ENCODE measurements at regions not wholly inside any gene's neighbourhood (a gene's known extent, or its start where the extent isn't known, plus 50 kb on each side); places are given as distances from the start of the nearest gene placed in this dataset.
A peak's percentile ranks its signal among the peaks of the same experiment; 100 is the strongest.
"Not testable (repeated sequence)": the region's sequence is repeated elsewhere in the genome, so short reads cannot be mapped to it uniquely, and the experiment has no call there.

DNA sequence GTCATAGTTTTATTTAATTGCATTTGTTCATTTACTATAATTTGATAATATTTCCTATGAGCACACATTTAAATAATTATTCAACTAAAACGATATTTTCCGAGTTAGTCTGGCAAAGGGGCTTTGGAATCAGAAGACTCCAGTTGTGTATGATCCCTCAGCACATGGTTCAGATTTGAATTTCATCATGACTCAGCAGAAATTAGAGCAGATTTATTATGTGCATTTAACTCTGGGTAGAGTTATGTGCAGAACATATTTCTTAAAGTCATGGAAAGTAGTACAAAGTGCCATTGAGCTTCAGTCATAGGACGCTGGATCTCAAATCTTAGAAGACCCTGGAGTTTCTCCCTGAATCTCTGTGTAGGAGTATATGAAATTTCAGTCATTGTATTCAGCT lies 106.7 kb downstream of the ADCYAP1 start:
- H3K4me1 ChIP-seq: peaks cover 26% of the 10 kb centered on the region
- no peaks in the 10 kb centered on the region for H3K36me3 ChIP-seq (replicated peaks)
- in situ Hi-C loops (cut with MboI; ENCODE audit: low sequenced_read_pairs): no loop called here
- DNase-seq (ENCODE audit: low spot score in 2 of 2): no peak
- H3K4me3 ChIP-seq: no peak overlapping the region
- no peaks in the 10 kb centered on the region for H3K27me3 ChIP-seq (ENCODE audit: low read depth)
- no peaks in the 10 kb centered on the region for H3K9me3 ChIP-seq

DNA sequence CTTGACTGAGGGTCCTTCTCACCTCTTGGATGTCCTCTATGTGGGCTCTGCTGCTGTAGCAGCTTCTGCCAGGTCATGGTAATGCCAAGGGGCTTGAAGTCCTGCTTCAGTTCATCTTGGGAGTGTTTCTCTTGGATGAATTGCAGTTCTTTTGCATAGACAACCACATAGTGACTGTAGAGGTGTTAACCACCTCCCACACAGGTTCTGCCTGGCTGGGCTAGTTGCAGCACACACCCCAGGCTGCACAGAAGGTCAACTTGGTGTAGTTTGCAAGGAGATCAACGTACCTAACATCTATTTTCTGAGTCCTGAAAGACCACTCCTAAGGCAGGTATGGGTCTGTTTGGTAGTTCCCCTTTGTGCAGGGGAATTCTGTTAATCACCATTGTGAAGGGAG lies 108.1 kb downstream of the ADCYAP1 start:
- Histone ChIP-seq H3K36me3 (replicated peaks) (no peaks in the 10 kb centered on the region), H3K4me3 (no peak overlapping the region), H3K4me1 (peaks cover 40% of the 10 kb centered on the region), H3K9me3 (no peaks in the 10 kb centered on the region), H3K27me3 (ENCODE audit: low read depth) (no peaks in the 10 kb centered on the region)
- in situ Hi-C loops (cut with MboI; ENCODE audit: low sequenced_read_pairs): no loop called here
- DNase-seq (ENCODE audit: low spot score in 2 of 2): no peak

DNA sequence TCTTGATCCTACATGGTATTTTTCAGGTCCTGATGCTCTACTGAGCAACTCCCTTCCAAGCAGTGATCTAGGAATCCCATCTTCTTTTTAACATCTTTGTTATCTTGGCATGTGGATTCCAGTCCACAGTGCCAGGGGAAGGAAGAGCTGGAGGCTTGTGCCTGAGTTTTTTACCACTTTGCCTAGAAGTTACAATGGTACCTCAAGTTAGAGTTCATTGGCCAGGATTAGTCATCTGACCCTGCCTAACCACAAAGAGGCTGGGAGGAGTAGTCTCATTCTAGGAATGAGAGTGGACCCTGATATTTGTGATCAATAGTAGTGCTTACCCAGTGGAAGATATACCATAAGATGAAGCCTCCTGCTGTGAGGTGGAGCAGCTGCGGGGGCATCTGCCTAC lies 109.3 kb downstream of the ADCYAP1 start:
- in situ Hi-C loops (cut with MboI; ENCODE audit: low sequenced_read_pairs): no loop called here
- Histone ChIP-seq H3K4me3 (no peak overlapping the region), H3K9me3 (no peaks in the 10 kb centered on the region), H3K4me1 (peaks cover 52% of the 10 kb centered on the region), H3K27me3 (ENCODE audit: low read depth) (no peaks in the 10 kb centered on the region), H3K36me3 (replicated peaks) (no peaks in the 10 kb centered on the region)
- DNase-seq (ENCODE audit: low spot score in 2 of 2): no peak

DNA sequence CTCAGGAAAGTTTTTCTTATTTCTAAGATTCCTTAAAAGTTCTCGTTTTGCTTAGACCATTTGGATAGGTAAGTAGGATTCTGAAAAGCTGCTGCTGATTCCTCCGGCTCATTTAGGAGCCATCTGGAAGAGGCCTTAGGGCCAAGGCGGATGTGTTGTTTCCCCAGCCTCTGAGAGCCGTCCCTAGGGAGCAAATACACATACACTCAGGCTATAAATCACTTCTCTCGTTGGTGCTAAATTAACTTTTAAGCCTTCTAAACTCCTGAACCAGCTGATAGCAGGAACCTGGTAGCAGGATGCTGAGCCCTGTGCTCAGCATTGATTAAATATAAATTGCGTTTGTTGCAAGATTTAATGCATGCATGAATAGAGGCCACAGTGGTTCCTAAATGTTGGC lies 109.8 kb downstream of the ADCYAP1 start:
- peaks cover 53% of the 10 kb centered on the region for H3K4me1 ChIP-seq
- no peaks in the 10 kb centered on the region for H3K36me3 ChIP-seq (replicated peaks)
- in situ Hi-C loops (cut with MboI; ENCODE audit: low sequenced_read_pairs): no loop called here
- H3K4me3 ChIP-seq: no peak overlapping the region
- no peaks in the 10 kb centered on the region for H3K27me3 ChIP-seq (ENCODE audit: low read depth)
- H3K9me3 ChIP-seq: no peaks in the 10 kb centered on the region
- DNase-seq (ENCODE audit: low spot score in 2 of 2): peak; percentile 36

DNA sequence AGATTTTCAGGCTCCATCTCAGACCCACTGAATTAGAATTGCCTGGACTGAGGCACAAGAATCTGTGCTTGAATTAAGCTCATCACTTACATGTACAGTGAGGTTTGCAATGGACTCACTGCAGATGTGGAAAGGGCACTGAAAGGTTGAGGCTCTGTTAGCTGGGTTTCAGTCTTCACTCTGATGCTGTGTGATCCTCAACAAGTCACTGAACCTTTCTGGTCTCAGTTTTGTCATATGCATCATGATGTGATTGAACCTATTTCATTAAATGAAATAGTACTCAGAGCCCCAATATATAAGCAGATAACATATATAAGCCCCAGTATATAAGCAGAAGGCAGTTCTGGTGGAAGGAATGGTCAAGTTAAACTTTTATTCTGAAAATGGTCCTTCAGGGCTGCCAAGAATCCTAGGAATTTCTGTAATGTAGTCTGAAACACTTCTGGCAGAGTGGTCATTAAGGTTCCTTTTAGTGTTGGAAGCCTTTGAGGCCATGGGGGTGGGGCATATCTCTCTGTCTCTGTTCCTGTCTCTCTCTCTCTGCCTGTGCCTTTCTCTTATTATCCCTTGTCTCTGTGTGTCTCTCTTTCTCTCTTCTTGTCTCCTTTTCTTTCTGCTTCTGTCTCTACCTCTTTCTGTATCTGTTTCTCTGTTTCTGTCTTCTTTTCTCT lies 110.4 kb downstream of the ADCYAP1 start:
- Histone ChIP-seq H3K27me3 (ENCODE audit: low read depth) (no peaks in the 10 kb centered on the region), H3K36me3 (replicated peaks) (no peaks in the 10 kb centered on the region), H3K9me3 (no peaks in the 10 kb centered on the region), H3K4me1 (peaks cover 53% of the 10 kb centered on the region), H3K4me3 (no peak overlapping the region)
- peak; percentile 51 to 62 for DNase-seq (ENCODE audit: low spot score in 2 of 2)
- in situ Hi-C loops (cut with MboI; ENCODE audit: low sequenced_read_pairs): no loop called here

DNA sequence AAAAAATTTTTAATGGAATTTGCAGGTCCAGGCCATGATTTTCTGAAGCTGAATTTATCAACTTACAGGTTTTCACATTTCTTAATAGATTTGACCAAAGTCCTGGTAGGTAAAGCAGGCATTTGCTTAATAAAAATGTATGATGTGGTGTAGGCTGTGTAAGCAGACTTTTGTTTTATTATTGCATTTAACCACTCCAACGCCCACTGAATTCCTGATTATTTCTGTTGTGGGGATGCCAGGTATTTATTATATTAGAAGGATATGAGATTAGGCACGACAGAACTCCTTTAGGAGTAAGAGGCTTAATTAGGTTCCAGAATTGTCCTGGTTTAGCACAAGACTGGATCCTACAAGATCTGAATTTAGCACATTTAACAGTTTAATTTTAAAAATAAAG lies 111.1 kb downstream of the ADCYAP1 start:
- Histone ChIP-seq H3K4me1 (peaks cover 53% of the 10 kb centered on the region), H3K36me3 (replicated peaks) (no peaks in the 10 kb centered on the region), H3K4me3 (no peak overlapping the region), H3K27me3 (ENCODE audit: low read depth) (no peaks in the 10 kb centered on the region), H3K9me3 (no peaks in the 10 kb centered on the region)
- in situ Hi-C loops (cut with MboI; ENCODE audit: low sequenced_read_pairs): no loop called here
- no peak for DNase-seq (ENCODE audit: low spot score in 2 of 2)

DNA sequence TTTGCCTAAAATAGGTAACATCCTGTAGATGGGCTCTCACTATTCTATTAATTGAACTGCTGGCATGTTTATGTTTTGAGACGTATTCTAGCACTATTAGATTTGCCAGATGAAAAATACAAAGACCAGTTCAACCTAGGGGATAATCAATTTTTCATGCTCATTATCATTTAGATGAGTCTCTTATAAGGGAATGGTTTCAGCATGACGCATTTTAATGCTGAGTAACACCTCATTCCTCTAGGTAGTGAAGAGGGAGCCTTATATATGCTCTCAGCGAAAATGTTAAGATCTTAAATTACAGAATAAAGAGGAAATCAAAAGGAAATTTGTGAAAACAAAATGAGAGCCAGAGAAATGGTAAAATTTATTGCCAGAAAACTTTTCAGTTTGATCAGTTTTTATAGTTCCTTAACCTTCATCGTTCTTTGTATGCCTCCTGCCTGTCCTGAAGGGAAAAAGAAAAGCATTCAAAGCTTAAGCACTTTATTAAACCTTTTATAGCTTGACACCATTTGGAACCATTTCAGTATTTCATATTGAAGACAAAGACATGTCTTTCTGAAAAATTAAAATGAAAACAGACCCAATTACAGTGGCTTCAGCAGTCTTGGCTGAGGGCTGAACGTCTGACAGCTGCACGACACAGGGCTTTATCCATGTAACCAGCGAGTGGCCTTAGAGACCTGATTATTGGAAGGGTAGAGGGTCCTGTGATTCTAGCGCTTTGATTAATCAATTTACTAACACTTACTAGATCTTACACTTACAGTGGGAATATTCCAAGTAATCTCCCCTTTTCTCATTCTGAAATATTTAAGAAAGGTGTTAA lies 112.8 kb downstream of the ADCYAP1 start:
- Histone ChIP-seq H3K4me1 (peaks cover 51% of the 10 kb centered on the region), H3K27me3 (ENCODE audit: low read depth) (no peaks in the 10 kb centered on the region), H3K9me3 (no peaks in the 10 kb centered on the region), H3K36me3 (replicated peaks) (no peaks in the 10 kb centered on the region), H3K4me3 (no peak overlapping the region)
- DNase-seq (ENCODE audit: low spot score in 2 of 2): peak; percentile 46 to 76
- in situ Hi-C loops (cut with MboI; ENCODE audit: low sequenced_read_pairs): no loop called here

DNA sequence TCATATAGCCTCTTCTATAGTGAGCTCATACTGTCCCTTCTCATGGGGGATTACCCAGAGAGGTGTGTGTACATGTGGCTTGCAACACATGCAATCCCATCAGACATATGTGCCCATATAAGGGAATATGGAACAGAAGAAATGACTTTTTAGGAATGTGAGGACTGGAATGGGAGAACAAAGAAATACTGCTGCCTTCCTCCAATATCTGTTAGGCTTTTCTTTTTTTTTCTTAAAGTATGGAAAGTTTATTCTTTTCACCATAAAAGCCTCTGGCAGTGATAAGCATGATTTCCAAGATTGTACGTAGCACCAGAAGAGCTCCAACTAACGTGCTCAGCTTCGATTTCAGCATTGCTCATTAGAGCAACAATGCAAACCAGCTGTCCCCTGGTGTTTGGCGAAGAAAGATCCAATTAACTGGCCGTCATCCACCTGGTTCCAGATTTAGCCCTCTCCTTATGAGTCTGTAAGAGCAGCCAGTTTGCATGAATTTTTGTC lies 113.6 kb downstream of the ADCYAP1 start:
- H3K9me3 ChIP-seq: no peaks in the 10 kb centered on the region
- DNase-seq (ENCODE audit: low spot score in 2 of 2): peak; percentile 46 to 78
- no peaks in the 10 kb centered on the region for H3K36me3 ChIP-seq (replicated peaks)
- in situ Hi-C loops (cut with MboI; ENCODE audit: low sequenced_read_pairs): no loop called here
- H3K27me3 ChIP-seq (ENCODE audit: low read depth): no peaks in the 10 kb centered on the region
- no peak overlapping the region for H3K4me3 ChIP-seq
- peaks cover 58% of the 10 kb centered on the region for H3K4me1 ChIP-seq

DNA sequence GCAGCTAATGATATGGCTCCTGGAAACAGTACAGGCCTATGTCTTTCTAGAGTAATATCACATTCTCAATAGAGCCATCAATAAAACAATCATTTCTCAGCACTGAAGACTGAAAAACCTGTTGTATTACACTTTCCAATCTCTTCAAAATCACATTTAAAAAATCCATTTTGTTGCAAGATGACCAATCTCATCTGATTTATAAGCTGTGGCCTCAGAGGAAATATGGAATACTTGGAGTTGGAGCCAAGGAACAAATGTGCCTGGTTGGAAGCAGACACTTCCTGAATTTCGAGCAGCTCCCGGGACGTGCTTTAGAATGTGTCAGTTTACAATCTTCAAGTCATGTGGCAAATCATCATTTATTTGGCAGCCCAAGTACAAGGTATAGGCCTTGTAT lies 114.5 kb downstream of the ADCYAP1 start:
- in situ Hi-C loops (cut with MboI; ENCODE audit: low sequenced_read_pairs): no loop called here
- Histone ChIP-seq H3K4me1 (peaks cover 55% of the 10 kb centered on the region), H3K36me3 (replicated peaks) (no peaks in the 10 kb centered on the region), H3K4me3 (no peak overlapping the region), H3K27me3 (ENCODE audit: low read depth) (no peaks in the 10 kb centered on the region), H3K9me3 (no peaks in the 10 kb centered on the region)
- no peak for DNase-seq (ENCODE audit: low spot score in 2 of 2)

DNA sequence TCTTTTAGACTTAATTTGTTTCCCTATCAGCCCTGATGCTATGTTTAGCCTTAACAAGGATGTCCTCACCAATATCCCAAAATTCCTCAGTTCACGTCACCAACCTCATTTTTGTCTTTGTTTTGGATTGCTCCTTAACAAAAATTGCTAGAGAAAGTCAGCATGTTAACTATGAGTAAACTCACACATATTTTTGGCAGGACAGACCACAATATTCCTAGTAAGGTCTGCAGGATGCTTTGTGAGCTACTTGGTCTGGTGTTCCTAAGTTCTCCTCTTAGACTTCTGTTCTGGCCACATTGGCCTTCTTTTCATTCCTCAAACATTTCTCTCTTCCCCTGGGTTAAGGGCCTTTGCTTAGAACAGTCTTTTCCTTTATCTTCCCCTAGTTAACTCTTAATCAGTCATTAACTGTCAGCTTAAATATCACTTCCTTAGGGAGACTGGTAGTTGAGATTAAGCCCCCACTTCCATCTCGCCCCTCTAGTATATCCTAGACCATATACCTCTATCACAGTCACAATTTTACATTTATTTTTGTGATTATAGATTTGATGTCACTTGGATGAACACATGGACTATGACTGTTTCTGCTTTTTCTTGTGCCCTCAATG lies 116.2 kb downstream of the ADCYAP1 start:
- no peak for DNase-seq (ENCODE audit: low spot score in 2 of 2)
- peaks cover 39% of the 10 kb centered on the region for H3K4me1 ChIP-seq
- no peaks in the 10 kb centered on the region for H3K36me3 ChIP-seq (replicated peaks)
- no peaks in the 10 kb centered on the region for H3K9me3 ChIP-seq
- in situ Hi-C loops (cut with MboI; ENCODE audit: low sequenced_read_pairs): no loop called here
- H3K27me3 ChIP-seq (ENCODE audit: low read depth): no peaks in the 10 kb centered on the region
- H3K4me3 ChIP-seq: no peak overlapping the region

DNA sequence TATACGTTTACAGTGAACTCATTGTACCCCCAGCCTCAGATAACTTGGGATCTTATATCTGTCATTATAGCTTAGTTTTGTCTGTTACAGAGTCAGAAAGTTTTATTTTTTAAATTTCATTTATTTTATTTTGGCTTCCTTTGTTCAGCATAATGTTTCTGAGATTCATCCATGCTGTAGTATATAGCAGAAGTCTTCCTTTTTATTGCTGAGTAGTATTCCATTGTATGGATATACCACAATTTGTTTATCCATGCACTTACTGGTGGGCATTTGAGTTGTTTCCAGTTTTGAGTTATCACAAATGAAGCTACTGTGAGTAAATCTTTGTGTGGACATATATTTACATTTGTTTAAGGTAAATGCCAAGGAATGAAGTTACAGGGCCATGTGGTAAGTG lies 122.3 kb downstream of the ADCYAP1 start:
- no peaks in the 10 kb centered on the region for H3K36me3 ChIP-seq (replicated peaks)
- H3K4me1 ChIP-seq: peaks cover 7% of the 10 kb centered on the region; the same call in 1 of the 2 replicates
- H3K4me3 ChIP-seq: no peak overlapping the region
- no peaks in the 10 kb centered on the region for H3K9me3 ChIP-seq
- DNase-seq (ENCODE audit: low spot score in 2 of 2): no peak
- no peaks in the 10 kb centered on the region for H3K27me3 ChIP-seq (ENCODE audit: low read depth)
- in situ Hi-C loops (cut with MboI; ENCODE audit: low sequenced_read_pairs): no loop called here

DNA sequence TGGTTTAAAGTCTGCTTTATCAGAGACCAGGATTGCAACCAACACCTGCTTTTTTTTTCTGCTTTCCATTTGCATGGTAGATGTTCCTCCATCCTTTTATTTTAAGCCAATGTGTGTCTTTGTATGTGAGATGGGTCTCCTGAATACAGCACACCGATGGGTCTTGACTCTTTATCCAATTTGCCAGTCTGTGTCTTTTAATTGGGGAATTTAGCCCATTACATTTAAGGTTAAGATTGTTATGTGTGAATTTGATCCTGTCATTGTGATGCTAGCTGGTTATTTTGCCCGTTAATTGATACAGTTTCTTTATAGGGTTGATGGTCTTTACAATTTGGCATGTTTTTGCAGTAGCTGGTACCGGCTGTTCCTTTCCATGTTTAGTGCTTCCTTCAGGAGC lies 128.4 kb downstream of the ADCYAP1 start:
- DNase-seq (ENCODE audit: low spot score in 2 of 2); H3K9me3 ChIP-seq; H3K4me1 ChIP-seq; H3K27me3 ChIP-seq (ENCODE audit: low read depth); H3K36me3 ChIP-seq (replicated peaks); H3K4me3 ChIP-seq; in situ Hi-C loops (cut with MboI; ENCODE audit: low sequenced_read_pairs): not testable (repeated sequence)

DNA sequence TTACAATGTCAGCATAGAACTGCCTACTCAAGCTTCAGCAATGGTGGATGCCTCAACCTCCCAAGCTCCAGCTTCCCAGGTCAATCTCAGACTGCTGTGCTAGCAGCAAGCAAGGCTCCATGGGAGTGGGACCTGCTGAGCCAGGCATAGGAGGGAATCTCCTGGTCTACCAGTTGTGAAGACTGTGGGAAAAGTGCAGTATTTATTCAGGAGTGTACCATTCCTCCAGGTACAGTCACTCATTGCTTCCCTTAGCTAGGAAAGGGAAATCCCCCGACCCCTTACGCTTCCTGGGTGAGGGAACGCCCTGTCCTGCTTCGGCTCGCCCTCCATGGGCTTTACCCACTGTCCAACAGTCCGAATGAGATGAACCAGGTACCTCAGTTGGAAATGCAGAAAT lies 130.3 kb downstream of the ADCYAP1 start:
- Histone ChIP-seq H3K9me3 (no peaks in the 10 kb centered on the region), H3K4me1 (no peaks in the 10 kb centered on the region), H3K36me3 (replicated peaks) (no peaks in the 10 kb centered on the region), H3K27me3 (ENCODE audit: low read depth) (no peaks in the 10 kb centered on the region; the same call in 1 of the 2 replicates), H3K4me3 (no peak overlapping the region)
- no peak for DNase-seq (ENCODE audit: low spot score in 2 of 2)
- in situ Hi-C loops (cut with MboI; ENCODE audit: low sequenced_read_pairs): no loop called here

DNA sequence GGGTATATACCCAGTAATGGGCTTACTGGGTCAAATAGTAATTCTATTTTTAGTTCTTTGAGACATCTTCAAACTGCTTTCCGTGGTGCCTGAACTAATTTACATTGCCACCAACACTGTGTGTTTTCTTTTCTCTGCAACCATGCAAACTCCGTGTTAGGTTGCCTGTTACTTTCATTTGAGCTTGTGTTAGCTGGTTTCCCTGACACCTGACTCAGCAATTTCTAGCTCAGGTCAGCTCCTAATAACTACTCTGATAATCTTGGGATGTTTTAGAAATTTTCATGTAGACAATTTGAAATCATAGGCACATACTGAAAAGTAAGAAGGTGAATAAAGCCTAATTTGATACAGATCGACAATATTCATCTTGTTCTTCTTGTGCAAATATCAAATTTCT lies 132.3 kb downstream of the ADCYAP1 start:
- DNase-seq (ENCODE audit: low spot score in 2 of 2): no peak
- H3K4me1 ChIP-seq: no peaks in the 10 kb centered on the region
- no peaks in the 10 kb centered on the region; the same call in 1 of the 2 replicates for H3K27me3 ChIP-seq (ENCODE audit: low read depth)
- no peaks in the 10 kb centered on the region for H3K36me3 ChIP-seq (replicated peaks)
- no peaks in the 10 kb centered on the region for H3K9me3 ChIP-seq
- no peak overlapping the region for H3K4me3 ChIP-seq
- in situ Hi-C loops (cut with MboI; ENCODE audit: low sequenced_read_pairs): no loop called here

Measured in HAP-1 (cell line).